Adrenal gland (tissue), 9 donors: ENCODE measurements at regions not wholly inside any gene's neighbourhood (a gene's known extent, or its start where the extent isn't known, plus 50 kb on each side); places are given as distances from the start of the nearest gene placed in this dataset.

Source experiments
- DNase-seq, 7 donors: peaks; one replicate each; pipeline ENCODE4 v3.0.0-alpha.2; 2019 to 2020
- H3K27ac ChIP-seq, 5 donors: fragments of 200-600 bp; sonication (generic) in 4 of 5; 1 replicate in 3 of 5; 2 replicates in 2 of 5; pipeline versions ENCODE4 v1.5.1 to v1.8.0; 2016 to 2020; ENCODE audit warnings: mild to moderate bottlenecking in 1 of 5
- H3K27me3 ChIP-seq: fragments of 200-600 bp; 2 replicates; pipeline ENCODE4 v1.8.0; 2021
- H3K36me3 ChIP-seq, 2 donors: fragments of 200-600 bp; replicated peaks in 1 of 2; 1 replicate in 1 of 2; 2 replicates in 1 of 2; pipeline versions ENCODE4 v1.5.1 to v1.8.0; 2018 to 2022
- H3K4me1 ChIP-seq, 2 donors: fragments of 200-600 bp; replicated peaks in 1 of 2; 1 replicate in 1 of 2; 2 replicates in 1 of 2; pipeline versions ENCODE4 v1.5.1 to v1.8.0; 2018 to 2021
- H3K4me3 ChIP-seq, 4 donors: fragments of 200-600 bp; sonication (generic) in 3 of 4; one replicate each; pipeline ENCODE4 v1.5.1; 2016 to 2018
- H3K9me3 ChIP-seq, 3 donors: fragments of 200-600 bp; sonication (generic) in 1 of 3; replicated peaks in 1 of 3; 1 replicate in 2 of 3; 2 replicates in 1 of 3; pipeline versions ENCODE4 v1.5.1 to v1.8.0; 2016 to 2021
- CTCF ChIP-seq, 6 experiments: fragments of 450-650 bp in 4 of 6; fragments of 200-600 bp in 2 of 6; sonication (generic) in 1 of 6; IDR thresholded peaks; 1 replicate in 5 of 6; 2 replicates in 1 of 6; pipeline versions ENCODE4 v1.5.1 to v1.8.0; 2016 to 2021; ENCODE audit warnings: antibody characterized with exemption in 6 of 6, mild to moderate bottlenecking in 2 of 6, moderate library complexity in 1 of 6
- POLR2A ChIP-seq, 2 donors: fragments of 450-650 bp; IDR thresholded peaks; one replicate each; pipeline ENCODE4 v1.6.1; 2017; ENCODE audit warnings: antibody characterized with exemption in 2 of 2, mild to moderate bottlenecking in 2 of 2, moderate library complexity in 1 of 2
- WGBS, 4 donors: extraction: QIAGEN DNeasy Blood & Tissue Kit in 2 of 4; methylation state at CpG; one replicate each; pipeline versions ENCODE4 v1.1.5 to v1.1.7; 2013 to 2017; 5-methylcytosine and 5-hydroxymethylcytosine counted together
- intact Hi-C, 2 donors: fragments of 100-400 bp; cut with DNase I; formaldehyde crosslinking; loops; one replicate each; pipeline versions ENCODE4 v1.14.1 to v1.15.0; 2022 to 2023
- donor health status: healthy with polysubstance abuse.
- donor health status: Bipolar disorder and iron deficiency.
- donor health status: DM: yes; HTN: yes; CAD: no.
- donor health status: DM: no; HTN: no; CAD: no.
- donor health status: DM: no; HTN: no; CAD: no.

GRCh38 chr10:62640411-62640810 is 164.1 kb upstream of the ADO start:
- no peaks in the 10 kb centered on the region for H3K36me3 ChIP-seq
- DNase-seq, result no peak
- peaks cover 0 to 19% of the 10 kb centered on the region in 2 donors for H3K4me1 ChIP-seq
- no peaks in the 10 kb centered on the region for H3K27me3 ChIP-seq
- H3K9me3 ChIP-seq, result no peaks in the 10 kb centered on the region
- intact Hi-C loops, result no loop called here
- no peak overlapping the region for H3K27ac ChIP-seq
- no peak for TF ChIP-seq CTCF (IDR thresholded peaks at IDR 0.05)
- no peak for TF ChIP-seq POLR2A (IDR thresholded peaks at IDR 0.05)
- H3K4me3 ChIP-seq, result no peak overlapping the region

GRCh38 chr10:62643606-62644587 is 160.6 kb upstream of the ADO start:
- H3K4me3 ChIP-seq, result no peak overlapping the region
- TF ChIP-seq CTCF (IDR thresholded peaks at IDR 0.05) (no peak), POLR2A (IDR thresholded peaks at IDR 0.05) (no peak)
- H3K36me3 ChIP-seq, result no peaks in the 10 kb centered on the region
- intact Hi-C loops, result no loop called here
- H3K27me3 ChIP-seq, result no peaks in the 10 kb centered on the region
- no peaks in the 10 kb centered on the region for H3K4me1 ChIP-seq
- H3K27ac ChIP-seq, result no peak overlapping the region
- 82 to 91% (median 88%) methylated on average over 5 of the region's 5 CpGs for WGBS, 4 donors
- H3K9me3 ChIP-seq, result no peaks in the 10 kb centered on the region
- DNase-seq, result no peak

DNA sequence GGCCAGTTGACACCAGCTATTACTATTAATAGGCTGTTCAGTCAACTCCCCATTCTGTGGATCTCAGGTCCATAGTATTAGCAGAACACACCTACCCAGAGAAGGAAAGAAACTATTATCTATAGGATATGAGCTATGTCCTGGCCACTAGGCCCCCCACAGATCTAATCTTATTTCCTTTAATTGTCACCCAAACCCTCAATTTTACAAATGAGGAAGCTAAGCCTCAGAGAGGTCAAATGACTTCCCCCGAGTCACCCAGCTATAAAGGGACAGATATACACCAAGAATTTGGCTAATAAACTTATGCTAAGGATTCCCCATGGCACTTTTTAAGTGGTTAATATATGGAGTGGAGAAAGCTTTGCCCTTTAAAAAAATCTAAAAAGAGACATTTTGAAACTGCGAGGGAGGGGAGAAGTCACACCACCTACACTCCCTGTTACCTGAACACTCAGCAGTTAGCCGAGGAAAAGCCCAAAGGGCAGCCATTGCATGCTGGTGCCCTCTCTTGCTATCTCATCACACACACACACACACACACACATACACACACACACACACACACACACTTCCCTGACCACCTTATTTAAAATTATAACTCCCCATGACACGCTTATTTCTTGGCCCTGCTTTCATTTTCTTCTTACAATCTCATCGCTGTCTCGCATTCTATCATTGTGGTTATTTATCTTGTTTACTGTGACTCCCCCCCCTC is 157.0 kb upstream of the ADO start:
- Histone ChIP-seq H3K9me3 (no peaks in the 10 kb centered on the region), H3K27me3 (no peaks in the 10 kb centered on the region), H3K4me3 (no peak overlapping the region), H3K27ac (no peak overlapping the region), H3K4me1 (no peaks in the 10 kb centered on the region), H3K36me3 (no peaks in the 10 kb centered on the region)
- intact Hi-C loops, result no loop called here
- WGBS, 4 donors, result 79 to 91% (median 87%) methylated on average over 6 of the region's 6 CpGs
- no peak for TF ChIP-seq POLR2A (IDR thresholded peaks at IDR 0.05)
- TF ChIP-seq CTCF (IDR thresholded peaks at IDR 0.05), result no peak
- no peak for DNase-seq

- Histone ChIP-seq H3K4me3 (no peak overlapping the region), H3K9me3 (no peaks in the 10 kb centered on the region), H3K27ac (no peak overlapping the region), H3K36me3 (no peaks in the 10 kb centered on the region), H3K4me1 (no peaks in the 10 kb centered on the region), H3K27me3 (no peaks in the 10 kb centered on the region)
- TF ChIP-seq POLR2A (IDR thresholded peaks at IDR 0.05), result no peak
- no peak for TF ChIP-seq CTCF (IDR thresholded peaks at IDR 0.05)
- 23 to 89% (median 79%) methylated on average over 1 of the region's 1 CpG for WGBS, 4 donors
- no peak for DNase-seq
- intact Hi-C loops, result no loop called here
Measured at GRCh38 chr10:62648921-62649320, 155.6 kb upstream of the ADO start.
